Osteoblast (primary cell): ENCODE measurements at regions not wholly inside any gene's neighbourhood (a gene's known extent, or its start where the extent isn't known, plus 50 kb on each side); places are given as distances from the start of the nearest gene placed in this dataset.

Source experiments
- DNase-seq: peaks from one replicate; pipeline ENCODE4 v3.0.0; 2011; ENCODE audit warnings: low spot score, mixed read lengths; ENCODE audit not compliant: insufficient read length; ENCODE audit errors: missing footprints
- H2AFZ ChIP-seq: 2 replicates; pipeline ENCODE4 v1.6.0; 2011; ENCODE audit warnings: mild to moderate bottlenecking, low read length
- H3K27ac ChIP-seq: 2 replicates; pipeline ENCODE4 v1.5.1; 2011; ENCODE audit warnings: mild to moderate bottlenecking, low read depth, low read length, moderate library complexity
- H3K27me3 ChIP-seq: 2 replicates; pipeline ENCODE4 v1.6.0; 2012; ENCODE audit warnings: mild to moderate bottlenecking, control low read depth, inconsistent platforms, low read length, moderate library complexity; ENCODE audit not compliant: insufficient read depth
- H3K36me3 ChIP-seq: 2 replicates; pipeline ENCODE4 v1.5.1; 2011; ENCODE audit warnings: mild to moderate bottlenecking, low read length, control low read depth, moderate library complexity; ENCODE audit not compliant: insufficient read depth
- H3K4me1 ChIP-seq: 2 replicates; pipeline ENCODE4 v1.5.1; 2011; ENCODE audit warnings: mild to moderate bottlenecking, low read length, control low read depth, moderate library complexity; ENCODE audit not compliant: insufficient read depth
- H3K4me2 ChIP-seq: 2 replicates; pipeline ENCODE4 v1.6.0; 2011; ENCODE audit warnings: mild to moderate bottlenecking, low read length; ENCODE audit not compliant: insufficient read depth
- H3K4me3 ChIP-seq: fragments of 200-600 bp; sonication (generic); 3 replicates; pipeline ENCODE4 v1.5.1; 2012; ENCODE audit warnings: mild to moderate bottlenecking, low read length, inconsistent platforms; ENCODE audit not compliant: insufficient read depth
- H3K79me2 ChIP-seq: 2 replicates; pipeline ENCODE4 v1.6.0; 2012; ENCODE audit warnings: mild to moderate bottlenecking, low read length, control low read depth, inconsistent platforms; ENCODE audit not compliant: insufficient read depth
- H3K9me3 ChIP-seq: 2 replicates; pipeline ENCODE4 v1.5.1; 2011; ENCODE audit warnings: low read depth, low read length, control low read depth
- H4K20me1 ChIP-seq: 2 replicates; pipeline ENCODE4 v1.6.0; 2012; ENCODE audit warnings: mild to moderate bottlenecking, low read length, control low read depth; ENCODE audit not compliant: insufficient read depth
- CTCF ChIP-seq: IDR thresholded peaks from 2 replicates; pipeline ENCODE4 v1.5.1; 2011; ENCODE audit warnings: mild to moderate bottlenecking, low read depth, low read length, moderate library complexity; ENCODE audit errors: extremely low read depth

- Histone ChIP-seq H3K27me3 (no peaks in the 10 kb centered on the region), H3K4me1 (no peaks in the 10 kb centered on the region), H3K36me3 (no peaks in the 10 kb centered on the region), H3K9me3 (no peaks in the 10 kb centered on the region), H3K79me2 (no peaks in the 10 kb centered on the region), H3K4me2 (no peak overlapping the region), H3K4me3 (no peak overlapping the region), H2AFZ (no peak overlapping the region), H3K27ac (no peak overlapping the region), H4K20me1 (no peaks in the 10 kb centered on the region)
- DNase-seq: peak; percentile 19
- TF ChIP-seq CTCF: no peak
These were observed 96.9 kb upstream of the FAM180A start for GRCh38 chr7:135845415-135846075.

GRCh38 chr7:135844903-135845302 lies 96.3 kb upstream of the FAM180A start:
- no peak for TF ChIP-seq CTCF

GRCh38 chr7:135843214-135843613 lies 94.6 kb upstream of the FAM180A start:
- Histone ChIP-seq H3K9me3 (no peaks in the 10 kb centered on the region), H3K4me1 (no peaks in the 10 kb centered on the region), H3K36me3 (no peaks in the 10 kb centered on the region), H3K27ac (no peak overlapping the region), H2AFZ (no peak overlapping the region), H3K79me2 (no peaks in the 10 kb centered on the region), H3K27me3 (no peaks in the 10 kb centered on the region), H3K4me3 (no peak overlapping the region), H4K20me1 (no peaks in the 10 kb centered on the region), H3K4me2 (no peak overlapping the region)
- TF ChIP-seq CTCF: no peak
- peak; percentile 22 for DNase-seq

More at GRCh38 chr7:135844903-135845302, 96.3 kb upstream of the FAM180A start:
- DNase-seq: no peak
- Histone ChIP-seq H3K27ac (no peak overlapping the region), H3K4me1 (no peaks in the 10 kb centered on the region), H2AFZ (no peak overlapping the region), H3K4me2 (no peak overlapping the region), H3K9me3 (no peaks in the 10 kb centered on the region), H3K79me2 (no peaks in the 10 kb centered on the region), H3K36me3 (no peaks in the 10 kb centered on the region), H3K4me3 (no peak overlapping the region), H4K20me1 (no peaks in the 10 kb centered on the region), H3K27me3 (no peaks in the 10 kb centered on the region)

GRCh38 chr7:135842446-135843179 lies 94.0 kb upstream of the FAM180A start:
- Histone ChIP-seq H3K9me3 (no peaks in the 10 kb centered on the region), H2AFZ (no peak overlapping the region), H3K27me3 (no peaks in the 10 kb centered on the region), H3K27ac (no peak overlapping the region), H3K4me2 (no peak overlapping the region), H3K79me2 (no peaks in the 10 kb centered on the region), H3K4me3 (no peak overlapping the region), H3K4me1 (no peaks in the 10 kb centered on the region), H4K20me1 (no peaks in the 10 kb centered on the region), H3K36me3 (no peaks in the 10 kb centered on the region)
- TF ChIP-seq CTCF: no peak
- DNase-seq: no peak
